Ovary (tissue), 7 donors: ENCODE measurements at regions not wholly inside any gene's neighbourhood (a gene's known extent, or its start where the extent isn't known, plus 50 kb on each side); places are given as distances from the start of the nearest gene placed in this dataset.

Experiments
- DNase-seq, 5 donors: peaks; one replicate each; pipeline ENCODE4 v3.0.0-alpha.2; 2019 to 2020
- H3K27ac ChIP-seq, 2 donors: fragments of 200-600 bp; one replicate each; pipeline versions ENCODE4 v1.5.1 to v1.8.0; 2019 to 2022
- H3K27me3 ChIP-seq: fragments of 200-600 bp; one replicate; pipeline ENCODE4 v1.8.0; 2022
- H3K36me3 ChIP-seq: fragments of 200-600 bp; sonication (generic); one replicate; pipeline ENCODE4 v1.5.1; 2019
- H3K4me1 ChIP-seq: one replicate; pipeline ENCODE4 v1.8.1; 2013; ENCODE audit warnings: mild to moderate bottlenecking, moderate library complexity; ENCODE audit not compliant: insufficient read depth
- H3K4me3 ChIP-seq: fragments of 200-600 bp; sonication (generic); one replicate; pipeline ENCODE4 v1.5.1; 2017
- H3K9me3 ChIP-seq, 2 donors: fragments of 200-600 bp in 1 of 2; sonication (generic) in 1 of 2; one replicate each; pipeline versions ENCODE4 v1.5.1 to v1.8.1; 2013 to 2019; ENCODE audit warnings: mild to moderate bottlenecking in 1 of 2, moderate library complexity in 1 of 2
- CTCF ChIP-seq, 3 donors: fragments of 450-650 bp in 2 of 3; fragments of 200-600 bp in 1 of 3; IDR thresholded peaks; one replicate each; pipeline versions ENCODE4 v1.5.1 to v1.8.0; 2016 to 2022; ENCODE audit warnings: antibody characterized with exemption in 3 of 3, mild to moderate bottlenecking in 1 of 3
- EP300 ChIP-seq: sonication (generic); formaldehyde crosslinking; IDR thresholded peaks from one replicate; pipeline ENCODE4 v1.6.1; 2017; ENCODE audit warnings: antibody characterized with exemption
- POLR2A ChIP-seq: fragments of 450-650 bp; IDR thresholded peaks from one replicate; pipeline ENCODE4 v1.6.1; 2017; ENCODE audit warnings: antibody characterized with exemption, mild to moderate bottlenecking, moderate library complexity
- WGBS, 3 donors: extraction: QIAGEN DNeasy Blood & Tissue Kit in 1 of 3; methylation state at CpG; one replicate each; pipeline versions ENCODE4 v1.1.5 to v1.1.7; 2013 to 2017; 5-methylcytosine and 5-hydroxymethylcytosine counted together
- intact Hi-C, 4 donors: fragments of 100-400 bp; cut with DNase I; formaldehyde crosslinking; loops; one replicate each; pipeline versions ENCODE4 v1.11.0 to v1.15.1; 2022 to 2023
- donor health status: DM: no; HTN: no; CAD: no; lungs with moderate emphysema.
- donor health status: DM: no; HTN: no; CAD: no.
- donor health status: Bipolar disorder and iron deficiency.
- donor health status: DM: no; HTN: no; CAD: no.
- donor health status: DM: yes; HTN: yes; CAD: no.

- TF ChIP-seq POLR2A: no peak
- TF ChIP-seq EP300: no peak
- no peak for TF ChIP-seq CTCF (IDR thresholded peaks at IDR 0.05)
- H3K27ac ChIP-seq: no peak overlapping the region
- DNase-seq: no peak
- H3K36me3 ChIP-seq: no peaks in the 10 kb centered on the region
- H3K27me3 ChIP-seq: no peaks in the 10 kb centered on the region
- H3K9me3 ChIP-seq: no peaks in the 10 kb centered on the region
- WGBS, 3 donors: 84 to 95% (median 92%) methylated on average over 2 of the region's 2 CpGs
- intact Hi-C loops: no loop called here
- H3K4me1 ChIP-seq: no peaks in the 10 kb centered on the region
- H3K4me3 ChIP-seq: no peak overlapping the region
Measured at GRCh38 chr12:77696183-77696582, 134.5 kb upstream of the NAV3 start.

GRCh38 chr12:77689510-77690086, 141.1 kb upstream of the NAV3 start:
- Histone ChIP-seq H3K9me3 (no peaks in the 10 kb centered on the region), H3K4me3 (no peak overlapping the region), H3K4me1 (no peaks in the 10 kb centered on the region), H3K27me3 (no peaks in the 10 kb centered on the region), H3K36me3 (no peaks in the 10 kb centered on the region), H3K27ac (no peak overlapping the region)
- DNase-seq: no peak
- intact Hi-C loops: loop anchor here in 3 of 4 donors (5.0 to 10.0 kb wide), 2 partner anchors 537 to 625 kb away; partner anchors contain the start of gene E2F7 (in 1 of the 3)
- TF ChIP-seq EP300 (no peak), CTCF (IDR thresholded peaks at IDR 0.05) (no peak), POLR2A (no peak)

- no peaks in the 10 kb centered on the region for H3K36me3 ChIP-seq
- no peaks in the 10 kb centered on the region for H3K27me3 ChIP-seq
- H3K27ac ChIP-seq: no peak overlapping the region
- TF ChIP-seq EP300: no peak
- TF ChIP-seq POLR2A: no peak
- no peak for TF ChIP-seq CTCF (IDR thresholded peaks at IDR 0.05)
- intact Hi-C loops: loop anchor here in 3 of 4 donors (5.0 to 10.0 kb wide), 2 partner anchors 535 to 623 kb away; partner anchors contain the start of gene E2F7 (in 1 of the 3)
- H3K4me1 ChIP-seq: no peaks in the 10 kb centered on the region
- WGBS, 3 donors: 57 to 82% (median 78%) methylated on average over 3 of the region's 3 CpGs
- no peak overlapping the region for H3K4me3 ChIP-seq
- no peak for DNase-seq
- H3K9me3 ChIP-seq: no peaks in the 10 kb centered on the region
Measured at GRCh38 chr12:77687321-77687720, 143.4 kb upstream of the NAV3 start.

GRCh38 chr12:77686760-77687159, 143.9 kb upstream of the NAV3 start:
- Histone ChIP-seq H3K9me3 (no peaks in the 10 kb centered on the region), H3K36me3 (no peaks in the 10 kb centered on the region), H3K4me3 (no peak overlapping the region), H3K4me1 (no peaks in the 10 kb centered on the region), H3K27me3 (no peaks in the 10 kb centered on the region), H3K27ac (no peak overlapping the region)
- TF ChIP-seq POLR2A: no peak
- TF ChIP-seq EP300: no peak
- no peak for TF ChIP-seq CTCF (IDR thresholded peaks at IDR 0.05)
- no peak for DNase-seq
- intact Hi-C loops: loop anchor here in 3 of 4 donors (5.0 to 10.0 kb wide), 2 partner anchors 534 to 622 kb away; partner anchors contain the start of gene E2F7 (in 1 of the 3)
- WGBS, 3 donors: 79 to 91% (median 87%) methylated on average over 2 of the region's 2 CpGs
